GM19328 (cell line): ENCODE measurements at regions not wholly inside any gene's neighbourhood (a gene's known extent, or its start where the extent isn't known, plus 50 kb on each side); places are given as distances from the start of the nearest gene placed in this dataset.

Source experiments
- ATAC-seq: cut with Tn5 transposase; IDR thresholded peaks from one replicate; pipeline ENCODE4 v1.9.1; 2021; ENCODE audit warnings: mild to moderate bottlenecking, moderate library complexity; ENCODE audit not compliant: unreplicated experiment

DNA sequence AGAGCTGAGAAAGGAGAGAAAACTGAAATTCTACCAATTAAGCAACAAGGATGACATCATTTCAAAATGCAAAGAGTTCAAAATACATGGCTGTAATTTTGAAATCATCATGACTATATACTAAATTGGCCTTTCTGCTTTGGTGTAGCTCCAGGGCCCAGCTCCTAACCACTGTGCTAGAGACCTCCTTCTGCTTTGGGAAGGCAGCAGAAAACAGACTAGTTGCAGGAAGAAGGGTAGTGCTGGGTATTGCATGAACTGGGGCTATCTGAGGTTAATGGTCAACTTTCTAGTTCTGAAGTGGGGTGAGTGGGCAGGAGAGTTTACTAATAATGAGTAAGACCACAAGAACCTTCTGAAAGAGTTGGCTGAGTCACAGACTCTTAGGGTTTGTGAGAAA, 66.2 kb downstream of the PTGER2 start:
- ATAC-seq: peak; percentile 70
